PC-9 (cell line): ENCODE measurements at regions not wholly inside any gene's neighbourhood (a gene's known extent, or its start where the extent isn't known, plus 50 kb on each side); places are given as distances from the start of the nearest gene placed in this dataset.
A peak's percentile ranks its signal among the peaks of the same experiment; 100 is the strongest.

Experiments
- BruUV-seq: library from RNA; stranded (reverse); fragments of 400-500 nt; replicated peaks from 2 replicates; lab custom pipeline; 2021; lab: Mats Ljungman, UMichigan
- CTCF ChIA-PET: fragments of 300-600 bp; sonication (Branson Sonifier 250); formaldehyde crosslinking; loops from one replicate; lab custom pipeline; 2022; ENCODE audit warnings: antibody characterized with exemption; lab: Charles Lee
- POLR2A ChIA-PET: fragments of 300-600 bp; sonication (Branson Sonifier 250); formaldehyde crosslinking; loops from one replicate; lab custom pipeline; 2022; ENCODE audit warnings: antibody characterized with exemption; ENCODE audit not compliant: unreplicated experiment; lab: Charles Lee
- DNase-seq, 2 experiments: peaks; one replicate each; pipeline versions ENCODE4 v3.0.0 to v3.0.0-alpha.2; 2015 to 2022; ENCODE audit warnings: mixed read lengths in 1 of 2
- H2AFZ ChIP-seq: fragments of 200-600 bp; sonication (generic); 2 replicates; pipeline ENCODE4 v1.8.1; 2017; ENCODE audit warnings: antibody characterized with exemption
- H3F3A ChIP-seq: fragments of 200-600 bp; sonication (generic); 2 replicates; pipeline ENCODE4 v1.8.1; 2017; ENCODE audit warnings: antibody characterized with exemption, mild to moderate bottlenecking, low read depth; ENCODE audit not compliant: insufficient read depth
- H3K27ac ChIP-seq: fragments of 200-600 bp; sonication (generic); 2 replicates; pipeline ENCODE4 v1.6.1; 2016; ENCODE audit warnings: mixed run types
- H3K27me3 ChIP-seq: fragments of 200-600 bp; sonication (generic); 2 replicates; pipeline ENCODE4 v1.6.1; 2016; ENCODE audit warnings: low read depth, mixed run types; ENCODE audit not compliant: insufficient read depth
- H3K36me3 ChIP-seq: fragments of 200-600 bp; sonication (generic); 2 replicates; pipeline ENCODE4 v1.6.1; 2016; ENCODE audit warnings: low read depth, mixed run types
- H3K4me1 ChIP-seq: fragments of 200-600 bp; sonication (generic); replicated peaks from 2 replicates; pipeline ENCODE4 v1.6.1; 2016; ENCODE audit warnings: mixed run types; ENCODE audit not compliant: insufficient read depth
- H3K4me2 ChIP-seq: fragments of 200-600 bp; sonication (generic); 2 replicates; pipeline ENCODE4 v1.6.1; 2017; ENCODE audit warnings: mixed run types
- H3K4me3 ChIP-seq: fragments of 200-600 bp; sonication (generic); 2 replicates; pipeline ENCODE4 v1.6.1; 2016; ENCODE audit warnings: mixed run types
- H3K79me2 ChIP-seq: fragments of 200-600 bp; sonication (generic); 2 replicates; pipeline ENCODE4 v1.6.1; 2017; ENCODE audit warnings: low read depth, mixed run types
- H3K9me2 ChIP-seq: fragments of 200-600 bp; sonication (generic); 2 replicates; pipeline ENCODE4 v1.8.1; 2017; ENCODE audit warnings: mild to moderate bottlenecking; ENCODE audit not compliant: insufficient read depth
- H3K9me3 ChIP-seq: fragments of 200-600 bp; sonication (generic); 2 replicates; pipeline ENCODE4 v1.8.1; 2016; ENCODE audit warnings: low read depth; ENCODE audit not compliant: insufficient read depth
- H4K20me1 ChIP-seq: fragments of 200-600 bp; sonication (generic); 2 replicates; pipeline ENCODE4 v1.8.1; 2017; ENCODE audit not compliant: insufficient read depth
- CTCF ChIP-seq: fragments of 200-600 bp; sonication (generic); conservative IDR thresholded peaks from 2 replicates; pipeline ENCODE4 v1.6.1; 2017; ENCODE audit warnings: mixed run types, antibody characterized with exemption, mild to moderate bottlenecking, moderate library complexity
- EZH2 ChIP-seq: fragments of 200-600 bp; sonication (generic); IDR thresholded peaks from 2 replicates; pipeline ENCODE4 v1.8.0; 2017; ENCODE audit warnings: antibody characterized with exemption, low read depth
- intact Hi-C: fragments of 100-400 bp; cut with micrococcal nuclease; formaldehyde crosslinking; loops from one replicate; pipeline ENCODE4 v1.10.0; 2022; ENCODE audit not compliant: unreplicated experiment

GRCh38 chrX:9147726-9148125, 113.8 kb upstream of the FAM9B start:
- no peak overlapping the region for H3K27ac ChIP-seq
- no peak overlapping the region for H2AFZ ChIP-seq
- peak overlapping the region; percentile 59; the same call in 1 of the 2 replicates for H3K4me2 ChIP-seq
- peaks cover 18% of the 10 kb centered on the region; the same call in 1 of the 2 replicates for H3F3A ChIP-seq
- ChIA-PET POLR2A (no interaction called here), CTCF (no interaction called here)
- peaks cover 30% of the 10 kb centered on the region for H3K4me1 ChIP-seq
- no peaks in the 10 kb centered on the region for H4K20me1 ChIP-seq
- no peak for TF ChIP-seq EZH2
- no peak for TF ChIP-seq CTCF
- no peaks in the 10 kb centered on the region for H3K9me3 ChIP-seq
- intact Hi-C loops: no loop called here
- H3K36me3 ChIP-seq: no peaks in the 10 kb centered on the region
- no peak overlapping the region for H3K4me3 ChIP-seq
- H3K79me2 ChIP-seq: no peaks in the 10 kb centered on the region
- no peak for DNase-seq
- BruUV-seq: no TSS peak
- no peaks in the 10 kb centered on the region for H3K27me3 ChIP-seq
- H3K9me2 ChIP-seq: no peaks in the 10 kb centered on the region

- no peaks in the 10 kb centered on the region for H3K36me3 ChIP-seq
- H3K4me2 ChIP-seq: peak overlapping the region; percentile 59
- no peaks in the 10 kb centered on the region for H3K27me3 ChIP-seq
- DNase-seq: peak in 1 of 2 experiments; percentile 37
- H3K4me1 ChIP-seq: peaks cover 38% of the 10 kb centered on the region
- no peak for TF ChIP-seq EZH2
- no peak for TF ChIP-seq CTCF
- H3K4me3 ChIP-seq: no peak overlapping the region
- H3K27ac ChIP-seq: peak overlapping the region; percentile 62
- no peaks in the 10 kb centered on the region for H3K9me3 ChIP-seq
- no TSS peak for BruUV-seq
- peaks cover 26% of the 10 kb centered on the region; the same call in 1 of the 2 replicates for H3F3A ChIP-seq
- no peaks in the 10 kb centered on the region for H3K9me2 ChIP-seq
- H4K20me1 ChIP-seq: no peaks in the 10 kb centered on the region
- intact Hi-C loops: no loop called here
- H2AFZ ChIP-seq: peak overlapping the region; percentile 39; the same call in 1 of the 2 replicates
- ChIA-PET CTCF (no interaction called here), POLR2A (no interaction called here)
- no peaks in the 10 kb centered on the region for H3K79me2 ChIP-seq
Observed at GRCh38 chrX:9148615-9149399, 114.9 kb upstream of the FAM9B start.

GRCh38 chrX:9149501-9150245, 115.7 kb upstream of the FAM9B start:
- POLR2A ChIA-PET: no interaction called here
- no peaks in the 10 kb centered on the region for H3K27me3 ChIP-seq
- 0 out of 2 replicates have a peak, but pooled peaks cover 1% of the 10 kb centered on the region for H3K9me3 ChIP-seq
- CTCF ChIA-PET: no interaction called here
- no peaks in the 10 kb centered on the region for H3K9me2 ChIP-seq
- H3K4me3 ChIP-seq: no peak overlapping the region
- H3K4me1 ChIP-seq: peaks cover 43% of the 10 kb centered on the region
- H2AFZ ChIP-seq: no peak overlapping the region
- intact Hi-C loops: no loop called here
- no peaks in the 10 kb centered on the region for H3K79me2 ChIP-seq
- no peak for DNase-seq
- no peaks in the 10 kb centered on the region for H3K36me3 ChIP-seq
- no peaks in the 10 kb centered on the region for H4K20me1 ChIP-seq
- H3K27ac ChIP-seq: peak overlapping the region; percentile 62
- no TSS peak for BruUV-seq
- no peak for TF ChIP-seq EZH2
- TF ChIP-seq CTCF: no peak
- H3F3A ChIP-seq: peaks cover 30% of the 10 kb centered on the region; the same call in 1 of the 2 replicates
- peak overlapping the region; percentile 59 for H3K4me2 ChIP-seq
